Esophagus squamous epithelium (tissue), 5 donors: ENCODE measurements at regions not wholly inside any gene's neighbourhood (a gene's known extent, or its start where the extent isn't known, plus 50 kb on each side); places are given as distances from the start of the nearest gene placed in this dataset.

ENCODE experiments used
- DNase-seq: peaks from one replicate; lab custom pipeline; 2025; lab: John Stamatoyannopoulos, UW
- H3K27ac ChIP-seq, 4 donors: fragments of 200-600 bp; sonication (generic); one replicate each; pipeline ENCODE4 v1.5.1; 2016 to 2019; ENCODE audit warnings: mild to moderate bottlenecking in 1 of 4
- H3K27me3 ChIP-seq, 4 donors: fragments of 200-600 bp; sonication (generic); 1 replicate in 3 of 4; 2 replicates in 1 of 4; pipeline versions ENCODE4 v1.5.1 to v1.6.0; 2017 to 2021; ENCODE audit warnings: antibody characterized with exemption in 1 of 4
- H3K36me3 ChIP-seq, 3 donors: fragments of 200-600 bp; sonication (generic); one replicate each; pipeline ENCODE4 v1.5.1; 2016 to 2019
- H3K4me1 ChIP-seq, 3 donors: fragments of 200-600 bp; sonication (generic); one replicate each; pipeline ENCODE4 v1.5.1; 2017 to 2019
- H3K4me3 ChIP-seq, 4 donors: fragments of 200-600 bp; sonication (generic); 1 replicate in 3 of 4; 2 replicates in 1 of 4; pipeline ENCODE4 v1.5.1; 2016 to 2019; ENCODE audit warnings: mild to moderate bottlenecking in 2 of 4, moderate library complexity in 1 of 4
- H3K9me3 ChIP-seq, 3 donors: fragments of 200-600 bp; sonication (generic); one replicate each; pipeline ENCODE4 v1.5.1; 2016 to 2019
- POLR2A ChIP-seq, 4 donors: fragments of 450-650 bp; IDR thresholded peaks; one replicate each; pipeline ENCODE4 v1.6.1; 2017; ENCODE audit warnings: antibody characterized with exemption in 4 of 4, mild to moderate bottlenecking in 4 of 4, moderate library complexity in 3 of 4
- WGBS, 2 donors: methylation state at CpG; one replicate each; pipeline ENCODE4 v1.1.5; 2018; 5-methylcytosine and 5-hydroxymethylcytosine counted together
- intact Hi-C: fragments of 100-400 bp; cut with DNase I; formaldehyde crosslinking; loops from one replicate; pipeline ENCODE4 v1.15.0; 2022
- TF ChIP-seq, protein P1 (sequence below), 6 experiments: fragments of 450-650 bp in 4 of 6; fragments of 200-600 bp in 2 of 6; sonication (generic) in 2 of 6; IDR thresholded peaks; one replicate each; pipeline ENCODE4 v1.5.1; 2016 to 2019; ENCODE audit warnings: antibody characterized with exemption in 6 of 6, mild to moderate bottlenecking in 4 of 6, moderate library complexity in 4 of 6
- donor health status: DM: yes; HTN: yes; CAD: no.

DNA sequence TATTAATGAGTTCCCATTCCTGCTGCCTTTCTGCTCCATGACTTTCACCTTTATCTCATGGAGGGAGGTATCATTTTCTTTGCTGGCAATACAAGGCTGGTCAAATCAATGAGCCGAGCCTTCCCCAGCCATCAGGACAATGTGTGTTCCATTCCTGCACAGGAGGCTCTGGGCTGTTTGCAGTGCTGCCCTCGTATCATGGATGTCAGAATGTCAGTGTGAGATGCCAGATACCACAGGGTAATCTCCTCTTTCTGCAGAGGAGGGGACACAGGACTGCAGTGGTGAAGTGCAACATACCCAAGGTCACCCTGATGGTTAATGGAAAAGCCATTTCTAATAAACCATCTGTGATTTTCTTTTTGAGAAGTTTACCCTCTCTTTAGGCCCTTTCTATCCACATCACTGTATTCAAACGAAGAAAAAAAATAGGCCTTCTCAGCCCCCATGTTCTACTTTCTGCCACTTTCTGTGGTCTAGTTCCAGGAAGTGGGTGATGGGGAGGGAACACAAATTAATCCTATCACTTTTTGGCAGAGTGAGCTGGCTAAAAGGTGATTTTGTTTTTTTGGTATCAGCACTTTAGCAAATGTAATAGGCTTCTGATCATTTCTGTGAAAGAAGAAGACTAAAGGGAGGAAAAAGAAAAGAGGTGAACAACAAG is 490.2 kb upstream of the BOD1L1 start:
- DNase-seq: no peak
- Histone ChIP-seq H3K4me3 (no peak overlapping the region), H3K27me3 (no peaks in the 10 kb centered on the region), H3K36me3 (no peaks in the 10 kb centered on the region), H3K9me3 (no peaks in the 10 kb centered on the region), H3K4me1 (no peaks in the 10 kb centered on the region), H3K27ac (no peak overlapping the region)
- intact Hi-C loops: no loop called here
- 63 to 72% methylated on average over 2 to 3 of the region's 3 CpGs for WGBS, 2 donors
- TF ChIP-seq, protein P1, sequence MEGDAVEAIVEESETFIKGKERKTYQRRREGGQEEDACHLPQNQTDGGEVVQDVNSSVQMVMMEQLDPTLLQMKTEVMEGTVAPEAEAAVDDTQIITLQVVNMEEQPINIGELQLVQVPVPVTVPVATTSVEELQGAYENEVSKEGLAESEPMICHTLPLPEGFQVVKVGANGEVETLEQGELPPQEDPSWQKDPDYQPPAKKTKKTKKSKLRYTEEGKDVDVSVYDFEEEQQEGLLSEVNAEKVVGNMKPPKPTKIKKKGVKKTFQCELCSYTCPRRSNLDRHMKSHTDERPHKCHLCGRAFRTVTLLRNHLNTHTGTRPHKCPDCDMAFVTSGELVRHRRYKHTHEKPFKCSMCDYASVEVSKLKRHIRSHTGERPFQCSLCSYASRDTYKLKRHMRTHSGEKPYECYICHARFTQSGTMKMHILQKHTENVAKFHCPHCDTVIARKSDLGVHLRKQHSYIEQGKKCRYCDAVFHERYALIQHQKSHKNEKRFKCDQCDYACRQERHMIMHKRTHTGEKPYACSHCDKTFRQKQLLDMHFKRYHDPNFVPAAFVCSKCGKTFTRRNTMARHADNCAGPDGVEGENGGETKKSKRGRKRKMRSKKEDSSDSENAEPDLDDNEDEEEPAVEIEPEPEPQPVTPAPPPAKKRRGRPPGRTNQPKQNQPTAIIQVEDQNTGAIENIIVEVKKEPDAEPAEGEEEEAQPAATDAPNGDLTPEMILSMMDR (IDR thresholded peaks at IDR 0.05): no peak
- no peak for TF ChIP-seq POLR2A (IDR thresholded peaks at IDR 0.05)

DNA sequence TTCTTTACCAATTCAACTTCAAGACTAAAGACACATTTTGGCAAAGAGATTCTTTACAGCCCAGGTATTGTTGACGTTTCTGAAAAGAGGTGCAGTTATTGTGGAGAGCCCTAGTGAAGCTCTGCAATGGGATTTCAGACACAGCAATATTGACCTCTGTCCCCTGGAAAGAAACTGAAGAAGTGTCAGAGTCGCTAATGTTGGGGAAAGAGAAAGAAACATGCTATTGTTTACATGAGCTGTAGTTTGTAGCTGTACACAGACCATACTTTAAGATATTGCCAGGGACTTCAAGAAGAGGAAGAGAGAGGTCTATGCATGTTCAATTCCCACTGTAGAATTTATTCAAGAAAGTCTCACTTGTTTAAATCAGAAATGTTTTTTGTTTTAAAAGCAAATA is 497.3 kb upstream of the BOD1L1 start:
- no peak for DNase-seq
- intact Hi-C loops: no loop called here

DNA sequence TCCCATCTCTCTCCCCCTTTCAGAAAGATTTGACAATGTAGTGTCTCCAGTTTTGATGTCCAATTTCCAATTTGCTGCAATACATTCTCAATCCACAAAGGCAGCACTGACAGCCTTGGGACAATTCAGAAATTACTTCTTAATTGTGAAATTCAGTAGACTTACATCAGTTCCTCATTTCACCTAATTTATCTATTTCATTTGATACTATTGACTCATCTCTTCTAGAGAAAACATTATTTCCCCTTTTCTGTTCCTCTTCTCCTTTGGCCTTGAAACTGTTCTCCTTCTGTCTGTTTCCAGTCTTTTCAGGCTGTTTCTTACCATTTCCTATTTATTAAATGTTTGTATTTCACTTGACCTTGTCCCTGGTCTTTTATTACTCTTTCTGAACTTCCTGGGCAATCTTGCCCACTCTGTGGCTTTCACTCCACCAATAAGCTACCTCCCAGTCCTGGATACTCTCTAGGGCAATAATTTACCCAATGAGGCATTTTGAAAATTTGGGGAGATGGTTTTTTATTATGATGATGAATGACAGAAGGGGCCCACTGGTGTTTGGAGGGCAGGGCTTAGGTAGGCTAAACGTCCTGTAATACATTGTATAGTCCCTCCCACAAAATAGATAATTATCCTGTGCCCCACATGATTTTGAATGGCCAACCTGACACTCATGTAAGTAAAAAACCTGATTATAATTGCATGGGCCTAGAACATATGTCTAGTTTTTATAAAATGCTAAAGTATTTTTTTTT is 498.0 kb upstream of the BOD1L1 start:
- TF ChIP-seq, protein P1 (IDR thresholded peaks at IDR 0.05): no peak
- no peak for TF ChIP-seq POLR2A (IDR thresholded peaks at IDR 0.05)
- WGBS, 2 donors: 13 to 50% methylated on average over 1 of the region's 1 CpG
- Histone ChIP-seq H3K4me3 (no peak overlapping the region), H3K36me3 (no peaks in the 10 kb centered on the region), H3K27ac (no peak overlapping the region), H3K27me3 (no peaks in the 10 kb centered on the region), H3K4me1 (no peaks in the 10 kb centered on the region), H3K9me3 (no peaks in the 10 kb centered on the region)
- DNase-seq: no peak
- intact Hi-C loops: no loop called here

More for the DNA sequence above, 497.3 kb upstream of the BOD1L1 start:
- TF ChIP-seq, protein P1 (IDR thresholded peaks at IDR 0.05): no peak
- no peak for TF ChIP-seq POLR2A (IDR thresholded peaks at IDR 0.05)
- WGBS, 2 donors: 46 to 47% methylated on average over 2 of the region's 2 CpGs
- H3K4me3 ChIP-seq: no peak overlapping the region
- H3K27me3 ChIP-seq: no peaks in the 10 kb centered on the region
- no peak overlapping the region for H3K27ac ChIP-seq
- no peaks in the 10 kb centered on the region for H3K36me3 ChIP-seq
- no peaks in the 10 kb centered on the region for H3K4me1 ChIP-seq
- H3K9me3 ChIP-seq: no peaks in the 10 kb centered on the region

DNA sequence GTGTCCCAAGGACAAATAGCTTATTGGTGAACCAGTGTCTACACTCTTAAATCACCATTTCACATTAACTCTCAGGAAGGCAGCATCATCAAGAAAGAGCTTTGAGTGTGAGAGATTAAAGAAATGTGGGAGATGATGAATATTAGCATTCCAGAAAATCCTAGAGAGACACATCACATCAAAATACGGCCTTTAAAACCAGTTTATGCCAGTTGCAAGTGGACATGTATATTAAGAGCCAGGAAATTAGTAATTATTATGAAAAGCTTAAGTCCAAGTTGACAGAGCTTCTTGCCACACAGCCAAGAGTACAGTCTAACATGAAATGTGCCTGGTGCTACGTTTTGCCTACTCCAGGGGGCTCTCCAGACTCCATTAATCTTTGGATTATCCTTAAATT is 503.0 kb upstream of the BOD1L1 start:
- Histone ChIP-seq H3K4me3 (no peak overlapping the region), H3K36me3 (no peaks in the 10 kb centered on the region), H3K27me3 (no peaks in the 10 kb centered on the region), H3K9me3 (no peaks in the 10 kb centered on the region), H3K4me1 (no peaks in the 10 kb centered on the region), H3K27ac (no peak overlapping the region)
- 24 to 37% methylated on average over 2 of the region's 2 CpGs for WGBS, 2 donors
- TF ChIP-seq POLR2A (IDR thresholded peaks at IDR 0.05): no peak
- DNase-seq: no peak
- intact Hi-C loops: no loop called here

DNA sequence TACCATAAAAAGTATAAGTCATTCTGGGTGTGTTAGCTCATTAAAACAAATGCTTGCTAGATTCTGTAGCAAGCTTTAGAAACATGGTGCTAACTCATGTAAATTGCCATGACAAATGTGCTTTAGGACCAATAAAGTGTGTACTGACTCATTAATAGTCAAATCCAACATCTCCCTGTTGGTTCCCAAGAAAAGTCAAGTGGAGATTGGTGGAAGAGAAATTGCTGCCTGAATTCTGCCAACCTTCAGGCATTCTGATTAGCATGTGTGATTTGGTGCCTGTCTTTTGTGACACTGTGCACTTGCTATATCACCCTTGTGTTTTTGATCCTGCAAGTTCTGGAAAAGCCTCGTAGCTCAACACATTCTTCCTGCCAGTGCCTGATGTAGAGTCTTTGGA is 503.8 kb upstream of the BOD1L1 start:
- intact Hi-C loops: no loop called here
- H3K9me3 ChIP-seq: no peaks in the 10 kb centered on the region
- WGBS, 2 donors: 40 to 85% methylated on average over 1 of the region's 1 CpG
- DNase-seq: no peak
- no peak overlapping the region for H3K27ac ChIP-seq
- H3K27me3 ChIP-seq: no peaks in the 10 kb centered on the region
- H3K4me1 ChIP-seq: no peaks in the 10 kb centered on the region
- TF ChIP-seq, protein P1 (IDR thresholded peaks at IDR 0.05): no peak
- TF ChIP-seq POLR2A (IDR thresholded peaks at IDR 0.05): no peak
- H3K36me3 ChIP-seq: no peaks in the 10 kb centered on the region
- no peak overlapping the region for H3K4me3 ChIP-seq
